NCI-H2196 (cell line): ENCODE measurements at regions not wholly inside any gene's neighbourhood (a gene's known extent, or its start where the extent isn't known, plus 50 kb on each side); places are given as distances from the start of the nearest gene placed in this dataset.
"Not testable (repeated sequence)": the region's sequence is repeated elsewhere in the genome, so short reads cannot be mapped to it uniquely, and the experiment has no call there.

Source experiments
- DNase-seq: peaks from one replicate; lab custom pipeline; 2025; ENCODE audit not compliant: unreplicated experiment; lab: John Stamatoyannopoulos, UW

DNA sequence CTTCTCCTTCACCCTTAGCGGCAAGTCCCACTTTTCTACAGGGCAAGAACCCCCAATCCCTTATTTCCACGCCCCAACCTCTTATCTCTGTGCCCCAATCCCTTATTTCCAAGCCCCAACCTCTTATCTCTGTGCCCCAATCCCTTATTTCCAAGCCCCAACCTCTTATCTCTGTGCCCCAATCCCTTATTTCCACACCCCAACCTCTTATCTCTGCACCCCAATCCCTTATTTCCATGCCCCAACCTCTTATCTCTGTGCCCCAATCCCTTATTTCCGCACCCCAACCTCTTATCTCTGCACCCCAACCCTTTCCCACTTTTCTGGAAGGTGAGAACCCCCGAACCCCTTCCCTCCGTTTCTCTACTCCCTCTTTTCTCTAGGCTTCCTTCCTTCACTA, 116.1 kb upstream of the GJE1 start:
- not testable (repeated sequence) for DNase-seq

DNA sequence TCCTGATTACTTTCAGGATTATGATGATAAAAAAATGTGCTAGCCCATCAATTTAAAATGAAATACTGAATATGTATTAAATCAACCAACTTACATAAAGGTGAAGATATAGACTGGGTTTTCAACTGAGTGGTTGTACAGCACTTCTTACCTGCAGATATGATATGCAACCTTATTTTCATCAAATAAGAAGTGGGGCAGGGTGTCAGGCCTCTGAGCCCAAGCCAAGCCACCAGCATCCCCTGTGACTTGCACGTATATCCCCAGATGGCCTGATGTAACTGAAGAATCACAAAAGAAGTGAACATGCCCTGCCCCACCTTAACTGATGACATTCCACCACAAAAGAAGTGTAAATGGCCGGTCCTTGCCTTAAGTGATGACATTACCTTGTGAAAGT, 117.3 kb upstream of the GJE1 start:
- not testable (repeated sequence) for DNase-seq

DNA sequence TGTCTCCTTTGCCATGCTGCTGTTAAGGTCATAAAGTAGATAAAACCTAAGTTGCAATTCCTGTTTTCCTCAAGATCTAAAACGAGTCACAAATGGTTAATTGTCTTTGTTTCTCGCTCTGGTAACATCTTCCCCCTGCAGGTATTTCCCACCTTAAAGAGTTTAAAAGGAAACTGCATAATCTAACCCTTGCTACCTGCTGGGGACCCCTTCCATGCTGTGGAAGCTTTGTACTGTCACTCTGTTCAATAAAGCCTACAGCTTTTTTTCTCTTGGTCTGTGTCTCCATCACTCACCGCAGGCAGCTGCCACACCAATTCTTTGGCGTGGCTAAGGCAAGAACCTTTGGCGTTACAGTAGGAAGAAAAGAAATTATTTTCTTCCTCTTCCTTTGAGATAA, 117.7 kb upstream of the GJE1 start:
- no peak for DNase-seq

DNA sequence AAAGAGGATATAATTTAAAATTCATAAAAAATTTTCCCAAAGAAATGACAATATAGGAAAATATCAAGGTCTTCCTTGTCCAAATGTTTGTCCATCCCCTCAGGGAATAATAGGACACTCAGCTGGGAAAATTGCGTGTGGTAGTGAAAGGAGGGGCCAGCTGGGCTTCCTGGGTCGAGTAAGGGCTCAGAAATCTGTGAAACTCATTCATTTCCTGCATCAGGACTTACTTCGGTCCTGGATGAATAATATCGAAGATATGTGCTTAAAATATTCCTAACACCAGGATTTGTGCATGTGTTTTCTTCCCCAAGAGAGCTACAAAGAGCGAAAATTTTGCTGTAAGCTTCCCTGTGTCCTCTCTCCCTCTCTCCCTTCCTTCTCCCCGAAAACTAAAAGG, 118.2 kb upstream of the GJE1 start:
- no peak for DNase-seq

DNA sequence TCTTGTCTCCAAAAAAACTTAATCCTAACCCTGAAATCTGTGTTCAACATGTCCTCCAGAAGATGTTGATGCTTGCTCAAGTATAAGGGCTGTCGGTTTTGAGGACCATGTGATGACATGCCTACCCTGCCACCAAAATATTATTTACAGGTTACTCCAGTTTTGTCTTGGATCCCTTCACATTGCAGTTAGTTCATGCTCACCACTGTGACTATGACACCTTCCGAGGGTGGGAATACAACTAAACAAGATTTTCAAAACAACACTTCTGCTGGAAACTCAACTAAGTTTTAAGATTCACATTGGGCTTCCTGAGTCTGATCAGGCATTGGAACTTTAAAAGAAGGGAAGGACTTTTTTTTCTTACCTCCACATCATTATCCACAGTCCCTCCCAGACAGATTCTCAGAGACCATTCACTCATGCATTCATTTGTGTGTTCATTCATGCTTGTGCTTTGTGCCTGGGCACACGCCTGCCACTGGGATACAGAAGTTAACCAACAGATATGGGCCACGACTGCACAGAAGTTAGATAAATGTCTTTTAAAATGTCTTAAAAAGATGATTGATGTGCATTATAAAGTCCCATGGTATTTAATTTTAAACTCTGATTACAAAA, 118.7 kb upstream of the GJE1 start:
- DNase-seq, result no peak

DNA sequence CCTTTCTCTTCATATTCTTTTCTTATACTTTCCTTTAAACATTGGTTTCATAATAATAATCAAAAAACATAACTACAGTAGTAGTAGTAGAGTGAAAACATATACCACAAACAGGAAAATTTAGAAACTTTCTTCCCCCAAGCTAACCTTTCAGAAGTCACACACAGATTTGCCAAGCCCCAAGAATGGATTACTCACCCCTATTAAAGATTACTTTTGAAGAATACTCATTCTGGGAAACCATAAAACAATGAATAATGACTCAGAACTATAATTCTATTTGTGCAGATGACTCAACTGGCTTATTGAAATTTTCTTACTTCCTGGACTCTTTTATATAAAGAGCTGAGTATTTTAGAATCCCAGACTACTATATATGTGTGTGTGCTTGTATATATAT, 119.4 kb upstream of the GJE1 start:
- no peak for DNase-seq

DNA sequence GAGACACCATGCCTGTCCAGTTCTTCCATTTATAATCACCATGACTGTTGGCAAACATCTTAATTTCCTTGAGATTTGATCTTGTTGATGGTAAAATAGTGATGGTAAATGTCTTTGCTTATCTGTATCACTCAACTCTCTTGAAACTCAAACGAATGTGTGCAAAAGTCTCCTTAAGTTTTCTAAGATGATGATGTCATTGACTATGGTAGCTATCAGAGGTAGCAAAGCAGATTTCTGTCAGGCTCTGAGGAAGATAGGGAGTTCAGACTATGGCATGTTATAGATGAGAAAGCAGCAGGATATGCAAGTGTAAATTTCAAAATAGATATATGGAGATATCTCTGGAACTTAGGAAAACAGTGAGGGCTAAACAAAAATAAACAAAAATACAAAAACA, 121.0 kb upstream of the GJE1 start:
- DNase-seq, result no peak

DNA sequence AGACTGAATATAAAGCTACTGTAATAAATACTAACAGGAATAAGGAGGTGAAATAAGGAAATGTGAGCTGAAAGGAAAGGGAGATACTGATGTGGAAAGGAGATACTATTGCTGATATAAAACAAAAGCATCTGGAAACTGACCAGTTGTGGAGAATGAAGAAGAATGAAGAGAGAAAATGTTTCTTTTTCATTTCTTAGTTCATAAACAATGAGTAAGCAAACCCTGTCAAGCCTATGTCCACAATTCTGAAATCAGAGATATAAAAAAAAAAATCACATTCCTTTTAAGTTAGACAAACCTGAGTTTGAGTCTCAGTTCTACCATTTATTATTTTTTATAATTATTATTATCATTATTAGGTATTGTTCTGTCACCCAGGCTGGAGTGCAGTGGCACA, 121.6 kb upstream of the GJE1 start:
- DNase-seq, result no peak

DNA sequence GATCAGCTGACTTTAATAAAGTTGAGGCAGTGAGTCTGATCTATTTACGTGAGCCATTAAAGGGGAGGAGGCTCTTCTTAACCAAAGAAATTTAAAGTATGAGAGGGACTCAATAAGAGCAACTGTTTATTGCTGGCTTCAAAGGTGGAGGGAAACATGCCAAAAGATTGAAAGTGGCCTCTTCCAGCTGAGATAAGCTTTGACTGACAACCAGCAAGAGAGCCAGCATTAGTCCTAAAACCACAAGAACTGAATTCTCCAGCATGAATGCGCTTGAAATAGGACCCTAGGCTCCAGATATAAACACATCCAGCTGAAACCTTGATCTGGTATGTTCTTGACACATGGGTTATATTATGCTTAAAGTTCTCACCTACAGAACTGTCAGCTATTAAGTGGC, 123.1 kb upstream of the GJE1 start:
- DNase-seq, result no peak

DNA sequence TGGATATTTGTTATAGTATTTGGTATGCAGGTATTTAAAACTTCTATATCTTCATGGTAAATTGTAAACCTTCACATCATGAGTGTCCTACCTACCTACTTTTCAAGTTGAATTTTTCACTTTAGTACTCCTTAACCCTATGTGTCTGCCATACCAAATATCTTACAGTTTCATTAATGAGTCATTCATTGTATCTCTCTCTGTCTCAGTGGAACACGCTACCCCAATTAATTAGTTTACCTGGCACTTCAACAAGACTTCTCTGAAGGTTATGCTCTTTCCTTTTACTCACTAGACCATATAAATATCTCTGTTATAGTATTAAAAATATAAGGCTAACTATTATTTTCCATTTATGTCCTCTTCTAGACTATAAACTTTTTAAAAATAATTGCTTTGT, 123.9 kb upstream of the GJE1 start:
- DNase-seq, result no peak

DNA sequence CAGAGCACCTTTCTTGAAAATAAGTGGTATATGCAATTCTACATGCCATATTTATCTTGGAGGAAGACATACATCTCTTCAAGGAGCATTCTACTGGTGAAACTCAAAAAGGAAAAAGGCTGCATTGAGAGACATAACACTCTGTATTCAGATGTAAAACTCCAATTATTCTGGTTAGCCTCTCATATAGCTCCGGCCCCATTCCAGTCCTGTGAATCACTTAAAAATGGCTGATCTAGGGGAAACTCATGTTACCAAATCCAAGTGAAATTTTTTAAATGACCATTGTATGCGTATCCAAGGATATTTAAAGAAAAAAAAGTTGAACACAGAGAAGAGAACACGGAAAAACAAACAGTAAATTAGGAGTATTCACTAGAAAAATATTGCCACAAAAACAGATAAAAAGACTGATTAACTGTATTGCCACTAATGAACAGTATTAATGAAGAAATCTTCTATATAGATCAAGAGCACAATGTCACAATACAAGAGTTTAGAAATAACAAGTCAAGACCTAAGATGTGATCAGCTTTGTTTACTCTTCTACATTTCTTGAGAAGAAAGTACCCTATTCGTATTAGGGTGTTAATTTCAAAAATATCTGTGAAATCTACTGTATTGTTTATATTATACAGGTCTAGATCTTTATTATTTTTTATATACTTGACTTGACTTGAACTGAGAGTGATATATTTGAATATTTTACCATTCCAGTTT, 124.5 kb upstream of the GJE1 start:
- DNase-seq, result no peak

DNA sequence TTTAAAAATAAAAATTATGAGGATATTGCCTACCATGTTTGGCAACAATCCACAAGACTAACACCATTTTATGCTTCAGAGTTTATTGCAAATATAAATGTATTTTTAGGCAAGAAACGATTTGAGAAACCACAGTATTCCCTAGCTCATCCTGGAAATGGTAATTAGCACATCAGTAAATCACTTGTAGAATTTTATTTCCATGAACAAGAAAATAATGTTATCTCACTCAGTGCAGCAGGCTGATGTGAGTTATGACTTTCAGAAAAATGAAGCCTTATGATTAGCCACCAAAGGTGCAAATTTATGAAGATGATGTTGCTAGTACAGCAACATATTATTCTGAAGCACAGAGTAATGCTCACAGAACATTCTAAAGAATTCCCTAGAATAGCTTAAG, 127.7 kb upstream of the GJE1 start:
- DNase-seq, result no peak

DNA sequence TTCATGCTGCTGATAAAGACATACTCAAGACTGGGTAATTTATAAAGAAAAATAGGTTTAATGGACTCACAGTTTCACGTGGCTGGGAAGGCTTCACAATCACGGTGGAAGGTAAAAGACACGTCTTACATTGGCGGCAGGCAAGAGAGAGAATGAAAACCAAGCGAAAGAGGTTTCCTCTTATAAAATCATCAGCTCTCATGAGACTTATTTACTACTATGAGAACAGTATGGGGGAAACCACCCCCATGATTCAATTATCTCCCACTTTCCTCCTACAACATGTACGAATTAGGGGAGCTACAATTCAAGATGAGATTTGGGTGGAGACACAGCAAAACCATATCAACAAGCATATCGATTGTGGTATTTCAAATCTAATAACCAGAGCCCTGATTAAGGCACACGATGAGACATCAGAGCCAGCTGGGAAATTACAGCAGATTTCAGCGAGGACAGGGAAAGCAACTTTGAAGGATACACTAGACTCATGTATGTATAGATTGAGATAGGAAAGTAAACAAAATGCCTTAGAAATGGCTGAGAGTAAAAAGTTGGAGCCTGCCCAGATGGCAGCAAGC, 129.8 kb upstream of the GJE1 start:
- no peak for DNase-seq

DNA sequence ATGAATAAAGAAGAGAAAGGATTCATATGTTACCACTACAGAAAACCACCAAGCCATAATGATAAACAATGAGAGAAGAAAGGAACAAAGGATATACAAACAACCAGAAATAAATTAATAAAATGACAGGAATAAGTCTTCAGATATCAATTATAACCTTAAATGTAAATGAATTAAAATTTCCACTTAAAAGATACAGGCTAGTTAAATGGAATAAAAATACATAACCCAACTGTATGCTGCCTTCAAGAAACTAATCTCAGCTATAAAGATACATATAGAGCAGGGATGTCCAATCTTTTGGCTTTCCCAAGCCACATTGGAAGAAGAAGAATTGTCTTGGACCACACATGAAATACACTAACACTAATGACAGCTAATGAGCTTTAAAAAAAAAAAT, 135.9 kb upstream of the GJE1 start:
- no peak for DNase-seq

DNA sequence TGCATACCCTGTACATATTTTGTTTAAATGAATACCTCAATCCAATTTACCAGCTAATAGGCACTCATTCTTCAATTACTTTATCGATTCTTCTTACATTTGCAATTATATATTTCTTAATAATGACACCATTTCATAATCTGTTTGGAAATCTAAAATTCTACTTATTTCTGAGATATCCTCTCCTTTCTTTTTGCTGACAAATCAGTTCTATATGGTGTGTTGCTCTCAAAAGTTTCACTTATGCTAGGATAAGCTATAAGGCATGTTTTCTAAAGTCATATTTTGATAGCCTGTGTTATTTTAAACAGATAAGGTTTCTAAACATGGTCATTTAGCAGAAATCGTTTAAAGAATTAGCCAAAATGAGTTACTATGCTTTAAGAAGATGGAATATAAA, 140.6 kb upstream of the GJE1 start:
- no peak for DNase-seq

DNA sequence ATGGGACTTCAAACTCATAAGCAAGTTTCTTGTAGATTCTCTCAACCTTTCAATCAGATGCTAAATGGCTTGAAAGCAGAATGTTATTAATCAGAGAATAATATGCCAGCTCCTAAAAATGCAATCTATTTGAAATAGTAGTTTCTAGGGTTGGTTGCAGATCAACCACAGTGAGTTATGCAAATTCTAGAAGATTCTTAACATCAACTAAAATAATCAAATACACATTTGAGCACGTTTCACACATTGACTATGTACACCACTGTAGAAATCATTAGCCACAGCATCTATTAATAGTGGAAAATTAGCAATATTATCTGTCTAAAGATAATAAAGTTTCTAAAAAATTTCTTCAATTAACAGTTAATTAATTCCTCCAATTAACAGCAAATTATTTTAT, 141.9 kb upstream of the GJE1 start:
- DNase-seq, result no peak

DNA sequence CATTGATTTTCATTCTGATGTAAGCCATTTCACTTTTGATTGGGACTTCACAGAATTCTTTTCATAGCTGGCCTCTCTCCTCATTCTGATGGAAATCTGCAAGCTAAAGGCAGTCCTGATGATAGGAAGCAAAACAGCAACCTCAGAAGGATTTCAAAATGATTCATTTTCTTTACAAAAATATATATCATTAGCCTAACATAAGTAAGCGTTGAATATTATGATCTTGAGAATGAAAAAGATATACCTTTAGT, 143.1 kb upstream of the GJE1 start:
- no peak for DNase-seq

DNA sequence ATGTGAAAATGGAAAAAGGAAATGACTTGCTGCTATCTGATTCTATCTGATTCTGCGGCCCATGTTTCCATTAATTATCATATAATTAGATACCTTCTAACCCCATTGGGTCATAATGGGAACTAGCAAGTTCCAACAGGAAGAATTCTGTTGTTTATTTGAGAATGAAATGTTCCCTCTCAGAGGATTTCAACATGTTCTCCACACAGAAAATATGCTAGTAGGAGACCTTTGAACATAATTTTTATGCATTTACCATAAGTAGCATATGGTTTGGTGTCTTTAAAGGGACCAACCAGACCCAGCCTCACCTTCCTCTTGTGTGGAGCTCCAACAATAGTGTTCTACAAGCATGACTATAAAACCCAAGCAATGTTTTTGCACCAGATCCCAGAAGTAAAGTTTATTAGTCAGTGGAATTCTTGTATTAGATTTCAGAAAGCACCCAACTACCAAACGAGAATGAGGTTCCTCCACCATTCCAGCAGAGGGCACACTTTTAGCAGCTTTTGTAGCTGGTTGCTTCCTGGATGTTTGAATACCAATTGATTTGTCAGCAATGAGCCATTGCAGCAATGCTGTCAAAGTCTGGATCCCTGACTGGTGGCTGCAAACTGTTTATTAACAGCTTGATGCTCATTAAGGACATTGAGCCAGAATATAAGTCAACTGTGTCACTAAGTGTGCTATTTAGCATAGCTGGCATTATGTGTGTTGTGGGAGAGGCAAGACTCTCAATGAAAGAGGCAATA, 143.6 kb upstream of the GJE1 start:
- no peak for DNase-seq

DNA sequence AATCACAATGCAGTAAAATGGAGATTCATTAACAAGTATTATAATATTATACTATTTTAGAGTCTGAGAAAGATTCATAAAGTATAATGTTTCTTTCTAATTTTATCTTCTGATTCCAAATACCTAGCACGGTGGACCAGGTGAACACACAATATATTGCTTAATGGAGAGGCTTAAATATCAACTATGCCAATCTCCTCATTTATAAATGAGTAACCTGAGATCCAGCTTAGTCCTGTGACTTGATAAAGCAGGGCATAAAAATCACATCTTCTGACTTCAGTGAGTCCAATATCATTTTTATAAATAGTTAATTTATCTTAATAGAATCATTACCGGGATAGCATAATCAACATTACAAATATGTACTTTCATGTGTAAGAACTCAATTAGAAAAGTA, 144.4 kb upstream of the GJE1 start:
- DNase-seq, result no peak

DNA sequence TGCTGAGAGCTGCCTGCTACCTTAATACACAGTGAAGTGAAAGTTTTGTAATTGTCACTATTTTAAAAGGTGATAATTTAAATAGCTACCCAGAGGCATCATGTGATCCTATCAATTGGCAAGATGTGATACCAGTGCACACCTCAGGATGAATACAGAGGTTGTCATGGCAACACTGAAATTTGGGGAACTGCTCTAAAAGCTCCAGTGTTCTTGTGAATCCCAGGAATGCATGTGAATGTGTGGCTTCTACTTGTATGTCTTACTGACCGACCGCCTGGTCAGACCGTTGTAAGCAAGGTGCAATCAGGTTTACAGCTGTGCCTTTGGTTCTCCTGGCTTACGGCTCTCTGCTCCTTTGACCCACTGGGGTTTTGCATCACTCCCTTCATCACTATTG, 146.3 kb upstream of the GJE1 start:
- DNase-seq, result no peak

DNA sequence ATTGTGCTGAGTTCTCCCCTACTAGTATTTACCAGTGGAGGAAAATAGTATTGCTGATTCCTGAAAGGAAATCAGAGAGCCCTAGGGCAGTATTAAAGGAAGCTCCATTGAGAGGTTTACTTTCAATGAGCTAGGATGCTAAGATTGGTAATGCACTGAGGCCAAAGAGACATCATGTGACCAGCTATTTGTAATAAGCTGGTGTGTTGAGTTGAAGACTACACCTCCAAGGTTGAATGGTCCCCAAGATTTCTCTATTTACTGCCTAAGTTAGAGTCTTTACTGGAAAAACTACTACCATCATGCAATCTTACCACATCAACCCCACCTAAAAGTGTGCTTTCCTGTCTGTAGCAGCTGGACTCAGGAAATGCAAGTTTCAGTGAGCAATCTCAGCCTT, 151.5 kb upstream of the GJE1 start:
- no peak for DNase-seq

DNA sequence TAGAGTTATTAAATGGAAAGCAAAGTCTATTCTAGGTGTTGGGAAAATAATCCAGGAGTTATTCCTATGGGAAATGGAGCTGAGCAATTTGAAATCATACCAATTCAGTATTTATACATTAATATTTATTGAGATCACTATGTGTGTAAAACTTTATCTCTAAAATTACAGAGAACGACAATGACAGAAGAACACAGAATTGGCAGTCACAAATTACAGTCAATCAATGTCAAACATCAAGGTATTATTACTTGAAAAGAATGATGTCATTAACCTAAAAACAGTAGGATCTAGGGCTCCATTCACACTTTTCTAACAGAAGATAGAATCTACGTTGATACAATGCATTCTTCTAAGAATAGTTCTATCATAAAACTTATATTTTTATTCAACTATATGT, 154.9 kb upstream of the GJE1 start:
- no peak for DNase-seq
